GM18909 (cell line): ENCODE measurements at regions not wholly inside any gene's neighbourhood (a gene's known extent, or its start where the extent isn't known, plus 50 kb on each side); places are given as distances from the start of the nearest gene placed in this dataset.
A peak's percentile ranks its signal among the peaks of the same experiment; 100 is the strongest.
"Not testable (repeated sequence)": the region's sequence is repeated elsewhere in the genome, so short reads cannot be mapped to it uniquely, and the experiment has no call there.

Experiments
- ATAC-seq: cut with Tn5 transposase; IDR thresholded peaks from one replicate; pipeline ENCODE4 v1.9.1; 2021; ENCODE audit warnings: mild to moderate bottlenecking; ENCODE audit not compliant: unreplicated experiment, poor library complexity

GRCh38 chr10:21121822-21122221 is 224.7 kb upstream of the NEBL start:
- not testable (repeated sequence) for ATAC-seq

GRCh38 chr10:21114683-21115082 is 217.6 kb upstream of the NEBL start:
- ATAC-seq = no peak

- no peak for ATAC-seq
Observed at GRCh38 chr10:21110358-21110757, 213.2 kb upstream of the NEBL start.

- ATAC-seq = not testable (repeated sequence)
Observed at GRCh38 chr10:21106931-21107330, 209.8 kb upstream of the NEBL start.

- not testable (repeated sequence) for ATAC-seq
Observed at GRCh38 chr10:21105331-21105730, 208.2 kb upstream of the NEBL start.

GRCh38 chr10:21100871-21101514 is 203.9 kb upstream of the NEBL start:
- ATAC-seq = no peak

- no peak for ATAC-seq
Observed at GRCh38 chr10:21100190-21100589, 203.1 kb upstream of the NEBL start.

GRCh38 chr10:21099291-21100062 is 202.4 kb upstream of the NEBL start:
- no peak for ATAC-seq

GRCh38 chr10:21097926-21098355 is 200.8 kb upstream of the NEBL start:
- ATAC-seq = no peak

GRCh38 chr10:21095494-21096055 is 198.5 kb upstream of the NEBL start:
- ATAC-seq = no peak

- ATAC-seq = no peak
Observed at GRCh38 chr10:21095073-21095472, 198.0 kb upstream of the NEBL start.

GRCh38 chr10:21092683-21093524 is 195.8 kb upstream of the NEBL start:
- no peak for ATAC-seq

- no peak for ATAC-seq
Observed at GRCh38 chr10:21090609-21091082, 193.5 kb upstream of the NEBL start.

- ATAC-seq = no peak
Observed at GRCh38 chr10:21087476-21087875, 190.4 kb upstream of the NEBL start.

- no peak for ATAC-seq
Observed at GRCh38 chr10:21084700-21085099, 187.6 kb upstream of the NEBL start.

- no peak for ATAC-seq
Observed at GRCh38 chr10:21083861-21084260, 186.8 kb upstream of the NEBL start.

GRCh38 chr10:21082206-21082605 is 185.1 kb upstream of the NEBL start:
- ATAC-seq = no peak

GRCh38 chr10:21080261-21080660 is 183.2 kb upstream of the NEBL start:
- ATAC-seq = no peak

- no peak for ATAC-seq
Observed at GRCh38 chr10:21079330-21079658, 182.2 kb upstream of the NEBL start.

- peak; percentile 59 for ATAC-seq
Observed at GRCh38 chr10:21078410-21079329, 181.6 kb upstream of the NEBL start.
